NOMO-1 treated with DMSO at 0.1 percent for 48 hours (cell line): ENCODE measurements at regions not wholly inside any gene's neighbourhood (a gene's known extent, or its start where the extent isn't known, plus 50 kb on each side); places are given as distances from the start of the nearest gene placed in this dataset.
"Not testable (repeated sequence)": the region's sequence is repeated elsewhere in the genome, so short reads cannot be mapped to it uniquely, and the experiment has no call there.

Source experiments
- DNase-seq: peaks from one replicate; lab custom pipeline; 2025; ENCODE audit not compliant: unreplicated experiment; lab: John Stamatoyannopoulos, UW

DNA sequence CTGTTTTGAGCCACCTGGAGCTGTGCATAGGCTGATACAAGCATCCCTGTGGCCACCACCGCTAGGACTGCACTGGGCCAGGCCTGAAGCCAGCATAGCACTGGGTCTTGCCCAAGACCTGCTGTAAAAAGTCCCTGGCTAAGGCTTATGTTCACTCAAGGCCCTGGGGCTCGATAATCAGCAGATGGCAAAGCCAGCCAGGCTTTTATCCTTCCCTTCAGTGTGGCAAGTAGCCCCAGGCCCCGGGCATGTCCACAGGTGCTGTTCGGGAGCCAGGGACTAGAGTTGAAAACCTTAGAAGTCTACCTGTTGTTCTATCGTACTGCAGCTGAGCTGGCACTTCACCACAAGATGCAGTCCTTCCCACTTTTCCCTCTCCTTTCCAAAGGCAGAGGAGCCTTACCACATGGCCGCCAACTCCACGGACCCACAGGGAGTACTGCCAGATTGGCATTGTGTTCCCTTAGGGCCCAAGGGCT is 226.4 kb upstream of the ZNF217 start:
- no peak for DNase-seq

DNA sequence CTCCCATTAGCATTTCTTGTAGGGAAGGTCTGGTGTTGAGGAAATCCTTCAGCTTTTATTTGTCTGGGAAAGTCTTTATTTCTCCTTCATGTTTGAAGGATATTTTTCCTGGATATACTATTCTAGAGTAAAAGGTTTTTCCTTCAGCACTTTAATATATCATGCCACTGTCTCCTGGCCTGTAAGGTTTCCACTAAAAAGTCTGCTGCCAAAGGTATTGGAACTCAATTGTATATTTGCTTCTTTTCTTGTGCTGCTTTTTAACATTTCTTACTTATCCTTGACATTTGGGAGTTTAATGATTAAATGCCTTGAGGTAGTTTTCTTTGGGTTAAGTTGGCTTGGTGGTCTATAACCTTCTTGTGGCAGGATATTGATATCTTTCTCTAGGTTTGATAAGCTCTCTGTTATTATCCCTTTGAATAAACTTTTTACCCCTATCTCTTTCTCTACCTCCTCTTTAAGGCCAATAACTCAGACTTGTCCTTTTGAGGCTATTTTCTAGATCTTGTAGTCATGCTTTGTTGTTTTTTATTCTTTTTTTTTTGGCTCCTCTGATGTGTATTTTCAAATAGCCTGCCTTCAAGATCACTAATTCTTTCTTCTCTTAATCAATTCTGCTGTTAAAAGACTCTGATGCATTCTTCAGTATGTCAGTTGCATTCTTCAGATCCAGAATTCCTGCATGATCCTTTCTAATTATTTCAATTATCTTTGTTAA is 225.0 kb upstream of the ZNF217 start:
- no peak for DNase-seq

DNA sequence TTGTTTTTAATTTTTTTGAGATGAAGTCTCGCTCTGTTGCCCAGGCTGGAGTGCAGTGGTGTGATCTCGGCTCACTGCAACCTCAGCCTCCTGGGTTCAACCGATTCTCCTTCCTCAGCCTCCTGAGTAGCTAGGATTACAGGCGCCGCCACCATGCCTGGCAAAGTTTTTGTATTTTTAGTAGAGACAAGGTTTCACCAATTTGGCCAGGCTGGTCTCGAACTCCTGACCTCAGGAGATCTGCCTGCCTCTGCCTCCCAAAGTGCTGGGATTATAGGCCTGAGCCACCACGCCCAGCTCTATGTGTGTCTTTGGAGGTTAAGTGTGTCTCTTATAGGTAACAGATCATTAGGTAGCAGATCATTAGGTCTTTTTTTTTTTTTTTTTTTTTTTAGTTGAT is 223.9 kb upstream of the ZNF217 start:
- DNase-seq, result not testable (repeated sequence)

DNA sequence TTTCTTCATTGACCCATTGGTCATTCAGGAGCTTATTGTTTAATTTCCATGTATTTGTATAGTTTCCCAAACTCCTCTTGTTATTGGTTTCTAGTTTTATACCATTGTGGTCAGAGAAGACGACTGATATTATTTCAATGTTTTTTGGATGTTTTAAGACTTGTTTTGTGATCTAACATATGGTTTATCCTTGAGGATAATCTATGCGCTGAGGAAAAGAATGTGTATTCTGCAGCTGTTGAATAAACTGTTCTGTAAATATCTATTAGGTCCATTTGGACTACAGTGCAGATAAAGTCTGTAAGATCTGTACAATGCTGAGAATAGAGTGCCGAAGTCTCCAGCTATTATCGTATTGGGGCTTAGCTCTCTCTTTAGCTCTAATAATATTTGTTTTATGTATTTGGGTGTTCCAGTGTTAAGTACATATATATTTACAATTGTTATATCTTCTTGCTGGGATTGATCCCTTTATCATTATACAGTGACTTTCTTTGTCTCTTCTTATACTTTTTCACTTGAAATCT is 223.3 kb upstream of the ZNF217 start:
- DNase-seq, result no peak

DNA sequence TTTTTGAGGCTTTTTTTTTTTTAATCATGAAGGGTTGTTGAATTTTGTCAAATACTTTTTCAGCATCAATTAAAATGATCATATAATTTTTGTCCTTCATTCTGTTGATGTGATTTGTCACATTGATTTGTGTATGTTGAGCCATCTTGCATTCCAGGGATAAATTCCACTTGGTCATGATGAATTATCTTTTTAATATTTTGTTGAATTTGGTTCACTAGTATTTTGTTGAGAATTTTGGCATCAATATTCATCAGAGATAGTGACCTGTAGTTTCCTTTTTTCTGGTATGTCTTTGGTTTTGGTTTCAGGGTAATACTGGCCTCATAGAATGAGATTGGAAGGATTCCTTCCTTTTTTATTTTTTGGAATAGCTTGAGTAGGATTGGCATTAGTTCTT is 221.9 kb upstream of the ZNF217 start:
- no peak for DNase-seq

DNA sequence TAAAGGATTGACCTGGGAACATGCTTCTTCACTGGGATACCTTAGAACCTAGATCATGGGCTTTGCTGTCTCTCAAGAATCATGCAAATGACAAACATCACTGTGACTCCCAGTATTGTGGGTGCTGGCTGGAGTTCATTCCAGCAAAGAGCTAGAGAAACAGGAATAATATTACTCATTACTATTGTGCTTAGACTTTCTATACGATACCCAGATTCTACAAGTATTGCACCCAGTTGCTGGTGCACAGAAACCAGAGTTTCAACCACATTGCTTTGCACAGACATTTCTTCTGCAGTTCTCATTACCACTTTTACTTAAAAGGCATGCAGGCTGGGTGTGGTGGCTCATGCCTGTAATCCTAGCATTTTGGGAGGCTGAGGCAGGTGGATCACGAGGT is 220.4 kb upstream of the ZNF217 start:
- DNase-seq, result no peak

DNA sequence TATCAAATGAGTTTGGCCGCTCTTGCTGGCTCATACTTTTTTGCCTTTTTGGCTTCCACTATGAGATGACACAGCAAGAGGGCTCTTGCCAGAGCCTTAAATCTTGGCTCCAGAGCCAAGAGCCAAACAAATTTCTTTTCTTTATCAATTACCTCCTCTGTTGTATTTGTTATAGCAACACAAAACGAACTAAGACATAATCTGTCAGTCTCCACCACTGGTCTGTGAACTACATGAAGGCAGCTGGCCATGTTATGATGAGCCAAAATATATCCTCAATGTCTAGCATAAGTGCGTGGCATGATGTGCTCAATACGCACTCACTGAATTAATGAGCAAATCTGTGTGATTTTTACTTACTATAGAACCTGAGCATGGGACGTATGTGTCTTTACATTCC is 220.0 kb upstream of the ZNF217 start:
- DNase-seq, result no peak

DNA sequence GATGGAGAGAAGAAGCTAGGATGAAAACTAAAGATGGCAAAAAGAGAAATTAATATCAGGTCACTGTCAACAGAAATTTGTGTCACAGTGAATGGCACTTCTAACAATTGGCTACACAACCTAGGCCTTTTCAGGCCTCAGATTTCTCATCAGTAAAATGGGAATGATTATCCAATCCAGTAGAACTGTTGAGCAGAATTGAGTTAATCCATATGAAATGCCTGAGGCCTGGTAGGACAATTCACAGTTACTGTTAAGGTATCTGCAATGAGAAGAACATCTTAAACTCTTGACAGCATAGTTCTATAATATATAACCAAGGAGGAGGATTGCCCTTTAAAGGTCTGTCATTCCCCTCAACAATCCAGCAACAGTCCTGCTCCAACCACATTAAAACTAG is 217.9 kb upstream of the ZNF217 start:
- no peak for DNase-seq

DNA sequence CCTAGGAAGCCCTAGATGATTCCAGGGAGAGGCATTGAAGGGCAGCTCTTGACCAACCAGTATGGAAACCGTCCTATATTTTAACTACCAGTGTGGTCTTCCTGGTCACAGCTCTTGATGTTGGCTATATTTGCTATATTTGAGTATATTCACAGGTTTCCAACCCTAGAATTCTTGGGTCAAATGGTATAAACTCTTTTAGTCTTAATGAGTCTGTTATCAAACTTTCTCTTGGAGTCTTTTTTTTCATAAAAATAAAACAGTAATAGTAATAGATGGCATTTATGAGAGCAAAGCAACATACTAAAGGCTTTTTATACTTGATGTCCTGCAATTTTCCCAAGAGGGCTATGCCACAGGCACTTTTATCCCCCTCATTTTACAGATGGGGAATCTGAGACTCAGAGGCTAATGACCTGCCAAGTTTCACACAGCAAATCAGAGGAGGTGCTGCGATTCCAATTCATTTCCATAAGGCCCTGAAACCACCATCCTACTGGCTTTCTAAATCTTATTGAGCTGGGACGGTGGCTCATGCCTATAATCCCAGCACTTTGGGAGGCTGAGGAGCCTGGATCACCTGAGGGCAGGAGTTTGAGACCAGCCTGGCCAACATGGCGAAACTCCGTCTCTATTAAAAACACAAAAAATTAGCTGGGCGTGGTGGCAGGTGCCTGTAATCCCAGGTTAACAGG is 217.2 kb upstream of the ZNF217 start:
- DNase-seq, result no peak

DNA sequence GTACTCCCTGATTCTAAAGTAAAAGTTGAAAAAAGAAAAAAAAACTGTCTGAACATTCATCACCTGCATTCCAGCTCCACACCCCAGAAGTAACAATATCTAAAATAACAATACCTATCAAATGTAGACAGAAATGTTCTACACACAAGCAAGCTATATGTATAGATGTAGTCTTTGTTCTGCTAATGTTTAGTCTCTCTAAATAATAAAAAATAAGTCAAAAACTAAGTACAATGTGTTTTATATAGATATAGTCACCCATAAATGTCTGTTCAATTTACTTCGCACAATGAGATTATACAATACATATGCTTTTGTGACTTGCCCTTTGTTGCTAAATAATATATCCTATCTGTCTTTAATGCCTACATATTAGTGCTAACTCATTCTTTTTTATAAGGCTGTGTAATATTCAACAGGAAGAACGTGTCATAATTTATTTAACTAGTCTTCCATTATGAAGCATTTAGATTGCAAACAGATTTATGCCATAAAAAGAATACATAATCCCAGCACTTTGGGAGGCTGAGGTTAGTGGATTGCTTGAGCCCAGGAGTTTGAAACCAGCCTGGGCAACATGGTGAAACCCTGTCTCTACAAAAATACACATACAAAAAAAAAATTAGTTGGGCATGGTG is 216.2 kb upstream of the ZNF217 start:
- no peak for DNase-seq

DNA sequence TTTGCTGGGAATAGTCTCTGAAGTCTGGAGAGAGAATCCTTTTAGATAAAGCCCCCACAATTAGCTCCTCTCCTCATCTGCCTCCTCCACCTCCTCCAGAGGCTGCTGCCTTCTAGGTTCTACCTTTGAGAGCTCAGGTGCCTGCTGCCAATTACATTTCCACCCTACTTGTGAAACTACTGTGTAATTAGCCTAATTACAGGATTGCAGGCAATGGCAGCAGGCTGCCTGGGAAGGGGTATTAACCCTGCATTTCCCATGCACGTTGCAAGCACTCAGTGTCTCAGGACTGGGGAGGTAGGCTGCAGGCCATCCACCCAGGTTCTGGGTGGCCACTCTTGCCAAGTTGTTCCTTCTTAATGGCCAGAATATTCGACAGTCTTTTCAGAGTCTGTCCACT is 215.6 kb upstream of the ZNF217 start:
- DNase-seq, result no peak

DNA sequence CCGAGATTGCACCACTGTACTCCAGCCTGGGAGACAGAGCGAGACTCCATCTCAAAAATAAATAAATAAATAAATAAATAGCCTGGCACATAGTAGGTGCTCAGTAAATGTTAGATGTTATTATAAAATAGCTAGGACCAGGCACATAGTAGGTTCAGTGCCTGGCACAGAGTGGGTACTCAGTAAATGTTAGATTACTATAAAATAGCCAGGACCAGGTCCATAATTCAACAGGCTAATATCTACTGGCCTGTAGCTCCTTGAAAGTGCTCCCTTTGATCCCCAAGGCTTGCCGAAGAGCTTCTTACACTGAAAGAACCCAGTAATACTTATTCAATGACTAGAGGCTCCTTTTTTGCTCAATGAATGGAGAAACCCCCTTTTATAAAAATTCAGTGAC is 215.1 kb upstream of the ZNF217 start:
- DNase-seq, result no peak

DNA sequence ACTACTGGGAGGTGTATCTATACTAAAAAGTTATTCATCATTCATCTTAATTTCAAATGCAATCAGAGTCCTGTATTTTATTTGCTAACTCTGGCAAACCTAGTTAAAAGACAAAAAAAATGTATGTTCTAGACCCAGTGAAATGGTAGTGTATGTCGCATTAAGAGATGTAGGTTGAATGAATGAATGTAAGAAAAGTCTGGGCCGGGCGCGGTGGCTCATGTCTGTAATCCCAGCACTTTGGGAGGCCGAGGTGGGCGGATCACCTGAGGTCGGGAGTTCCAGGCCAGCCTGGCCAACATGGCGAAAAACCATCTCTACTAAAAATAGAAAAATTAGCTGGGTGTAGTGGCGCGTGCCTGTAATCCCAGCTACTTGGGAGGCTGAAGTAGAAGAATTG is 214.7 kb upstream of the ZNF217 start:
- DNase-seq, result not testable (repeated sequence)

DNA sequence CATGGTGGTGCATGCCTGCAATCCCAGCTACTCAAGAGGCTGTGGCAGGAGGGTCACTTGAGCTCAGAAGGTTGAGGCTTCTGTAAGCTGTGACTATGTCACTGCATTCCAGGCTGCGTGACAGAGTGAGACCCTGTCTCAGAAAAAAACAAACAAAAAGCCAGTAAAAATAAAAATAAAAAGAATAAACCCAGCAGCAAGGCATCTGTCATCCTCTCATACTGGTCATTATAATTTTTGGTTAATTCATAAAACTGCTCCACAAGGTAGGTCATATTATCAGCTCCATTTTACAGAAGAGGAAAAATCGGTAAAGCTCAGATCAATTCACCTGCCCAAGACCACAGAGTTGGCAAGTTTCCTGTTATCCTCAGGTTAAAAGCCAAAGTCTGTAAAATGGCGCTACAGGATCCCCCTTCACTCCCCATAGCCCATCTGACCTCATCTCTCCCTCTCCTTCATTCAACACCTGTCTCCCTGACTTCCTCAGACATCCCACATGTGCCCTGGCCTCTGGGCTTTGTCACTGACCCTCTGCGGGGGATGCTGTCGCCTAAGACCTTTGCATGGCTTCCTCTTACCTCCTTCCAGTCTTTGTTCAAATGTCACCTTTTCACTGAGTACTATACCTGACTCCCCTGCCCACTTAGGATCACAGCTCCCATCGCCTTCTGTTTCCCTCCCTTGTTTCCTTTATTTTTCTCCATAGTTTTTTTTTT is 213.2 kb upstream of the ZNF217 start:
- no peak for DNase-seq

DNA sequence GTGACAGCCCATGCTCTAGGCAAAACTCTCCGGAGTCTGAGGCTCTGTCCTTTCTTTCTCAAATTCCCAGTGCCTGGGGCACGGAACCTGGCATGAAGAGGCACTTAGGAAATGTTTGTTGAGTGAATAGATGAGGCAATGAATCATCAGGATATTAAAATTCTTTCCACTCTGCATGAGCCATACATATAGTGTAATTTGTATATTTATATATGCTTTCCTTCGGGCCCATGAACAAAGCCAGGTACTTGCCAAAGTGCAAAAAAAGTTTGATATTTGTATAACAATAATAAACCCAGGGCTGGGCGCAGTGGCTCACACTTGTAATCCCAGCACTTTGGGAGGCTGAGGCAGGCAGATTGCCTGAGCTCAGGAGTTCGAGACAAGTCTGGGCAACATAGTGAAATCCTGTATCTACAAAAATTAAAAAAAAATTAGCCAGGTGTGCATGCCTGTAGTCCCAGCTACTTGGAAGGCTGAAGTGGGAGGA is 212.3 kb upstream of the ZNF217 start:
- DNase-seq, result no peak

DNA sequence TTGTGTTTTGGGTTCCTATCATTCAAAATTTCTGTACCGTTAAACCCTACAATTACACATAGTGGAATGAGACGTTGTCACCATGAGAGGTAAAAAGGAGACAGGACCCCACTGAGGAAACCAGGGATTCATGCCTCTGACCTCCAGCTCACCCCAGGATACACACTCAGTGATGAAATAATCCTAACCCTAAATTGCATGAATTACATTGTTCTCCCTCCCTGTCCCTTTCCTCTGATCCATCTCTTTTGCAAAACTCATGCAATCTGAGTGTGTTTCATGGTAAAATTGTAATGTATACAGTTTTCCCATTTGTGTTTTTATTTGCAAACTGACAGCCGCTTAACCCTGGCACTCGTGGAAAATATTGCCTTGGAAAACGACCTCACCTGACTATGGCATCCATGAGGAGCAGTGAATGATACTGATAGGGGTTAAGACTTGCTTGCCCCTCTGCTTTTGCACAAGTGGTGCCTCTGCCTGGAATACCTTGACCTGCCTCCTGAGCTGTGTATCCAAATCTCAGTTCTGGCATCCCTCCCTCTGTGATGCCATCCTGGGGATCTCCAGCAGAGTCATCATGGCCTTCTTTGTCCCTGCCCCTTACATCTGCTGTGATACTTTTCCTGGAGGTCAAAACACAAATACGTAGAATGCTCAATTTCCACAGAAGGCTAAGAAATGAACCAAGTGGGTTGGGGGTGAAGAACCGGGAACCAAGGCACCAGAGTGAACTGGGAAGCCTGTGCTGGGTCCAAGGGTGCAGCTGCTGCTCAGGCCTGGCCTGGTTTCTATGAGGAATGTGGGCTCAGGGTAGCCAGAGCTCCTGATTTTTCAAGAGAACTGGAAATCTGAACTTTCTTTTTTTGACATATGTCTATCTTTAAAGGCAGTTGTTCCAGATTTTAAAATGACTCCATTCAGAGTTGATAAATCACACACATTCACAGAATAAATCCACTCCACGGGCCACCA is 211.6 kb upstream of the ZNF217 start:
- DNase-seq, result no peak

DNA sequence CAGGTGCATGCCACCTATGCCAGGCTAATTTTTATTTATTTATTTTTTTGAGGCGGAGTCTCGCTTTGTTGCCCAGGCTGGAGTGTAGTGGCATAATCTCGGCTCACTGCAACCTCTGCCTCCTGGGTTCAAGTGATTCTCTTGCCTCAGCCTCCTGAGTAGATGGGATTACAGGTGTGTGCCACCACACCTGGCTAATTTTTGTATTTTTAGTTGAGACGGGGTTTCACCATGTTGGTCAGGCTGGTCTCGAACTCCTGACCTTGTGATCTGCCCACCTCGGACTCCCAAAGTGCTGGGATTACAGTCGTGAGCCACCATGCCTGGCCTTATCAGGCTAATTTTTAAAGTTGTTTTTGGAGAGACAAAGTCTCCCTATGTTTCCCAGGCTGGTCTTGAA is 210.7 kb upstream of the ZNF217 start:
- DNase-seq, result not testable (repeated sequence)

DNA sequence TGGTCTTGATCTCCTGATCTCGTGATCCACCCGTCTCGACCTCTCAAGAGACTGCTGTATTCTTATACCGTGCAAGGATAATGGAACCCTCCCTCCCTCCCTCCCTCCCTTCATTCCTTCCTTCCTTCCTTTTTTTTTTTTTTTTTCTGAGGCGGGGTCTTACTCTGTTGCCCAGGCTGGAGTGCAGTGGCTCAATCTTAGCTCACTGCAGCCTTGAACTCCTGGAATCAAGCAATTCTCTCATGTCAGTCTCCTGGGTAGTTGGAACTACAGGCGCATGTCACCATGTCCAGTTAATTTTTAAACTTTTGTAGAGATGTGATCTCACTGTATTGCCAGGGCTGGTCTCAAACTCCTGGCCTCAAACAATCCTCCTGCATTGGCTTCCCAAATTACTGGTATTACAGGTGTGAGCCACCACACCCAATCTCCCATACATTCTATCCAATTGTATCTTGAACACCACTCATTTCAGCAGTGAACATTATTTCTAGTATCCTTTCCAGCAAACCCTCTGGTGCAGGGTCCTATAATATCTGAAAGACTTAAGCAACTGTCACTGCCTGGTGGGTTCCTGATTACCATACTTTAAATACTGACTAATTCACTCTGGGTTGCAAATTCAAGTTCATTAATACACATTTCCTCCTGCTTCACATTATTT is 210.0 kb upstream of the ZNF217 start:
- DNase-seq, result no peak

DNA sequence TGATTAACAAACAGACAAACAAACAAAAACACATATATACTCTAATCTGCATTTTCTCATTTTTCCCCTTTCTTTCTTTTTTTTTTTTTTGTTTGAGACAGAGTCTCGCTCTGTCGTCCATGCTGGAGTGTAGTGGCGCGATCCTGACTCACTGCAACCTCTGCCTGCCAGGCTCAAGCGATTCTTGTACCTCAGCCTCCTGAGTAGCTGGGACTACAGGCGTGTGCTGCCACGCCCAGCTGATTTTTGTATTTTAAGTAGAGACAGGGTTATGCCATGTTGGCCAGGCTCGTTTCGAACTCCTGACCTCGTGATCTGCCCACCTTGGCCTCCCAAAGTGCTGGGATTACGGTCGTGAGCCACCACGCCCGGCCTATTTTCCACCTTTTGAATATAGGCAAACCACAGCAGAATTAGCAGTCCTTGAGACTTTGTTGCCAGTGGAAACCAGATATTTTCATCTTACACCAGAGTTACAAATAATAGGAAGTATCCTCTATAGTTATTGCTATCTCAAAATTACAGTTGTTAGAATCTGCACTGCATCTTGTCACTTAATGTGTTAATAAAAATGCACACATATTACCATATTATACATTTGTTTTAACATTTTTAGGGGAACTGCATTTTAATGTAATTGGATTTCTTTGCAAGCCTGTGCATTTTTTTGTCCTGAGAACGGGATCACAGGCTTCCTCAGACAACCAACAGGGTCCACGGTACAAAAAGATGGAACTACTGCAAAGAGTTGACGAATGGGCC is 208.2 kb upstream of the ZNF217 start:
- DNase-seq, result no peak
